H9 (cell line): ENCODE measurements at regions not wholly inside any gene's neighbourhood (a gene's known extent, or its start where the extent isn't known, plus 50 kb on each side); places are given as distances from the start of the nearest gene placed in this dataset.

Experiments used
- DNase-seq: peaks from one replicate; pipeline ENCODE4 v3.0.0-alpha.2; 2017
- H2AFZ ChIP-seq: one replicate; pipeline ENCODE4 v1.6.1; 2013; ENCODE audit warnings: mild to moderate bottlenecking, low read length, control low read depth, moderate library complexity
- H2AK5ac ChIP-seq: 2 replicates; pipeline ENCODE4 v1.6.1; 2013; ENCODE audit warnings: low read length, control low read depth, mixed read lengths; ENCODE audit not compliant: insufficient read length
- H2BK120ac ChIP-seq: one replicate; pipeline ENCODE4 v1.6.1; 2013; ENCODE audit warnings: low read depth, mild to moderate bottlenecking, low read length, control low read depth, inconsistent platforms; ENCODE audit not compliant: poor library complexity, severe bottlenecking
- H2BK12ac ChIP-seq: 2 replicates; pipeline ENCODE4 v1.6.1; 2013; ENCODE audit warnings: low read length, control low read depth, mixed read lengths, low read depth; ENCODE audit not compliant: insufficient read length
- H2BK15ac ChIP-seq: 2 replicates; pipeline ENCODE4 v1.6.1; 2013; ENCODE audit warnings: low read depth, low read length, control low read depth
- H2BK20ac ChIP-seq: one replicate; pipeline ENCODE4 v1.6.1; 2013; ENCODE audit warnings: low read depth, mild to moderate bottlenecking, low read length, control low read depth, inconsistent platforms; ENCODE audit not compliant: poor library complexity, severe bottlenecking
- H2BK5ac ChIP-seq: 2 replicates; pipeline ENCODE4 v1.6.1; 2013; ENCODE audit warnings: low read length, control low read depth, mixed read lengths; ENCODE audit not compliant: insufficient read length
- H3K14ac ChIP-seq: 2 replicates; pipeline ENCODE4 v1.6.1; 2013; ENCODE audit warnings: low read length, control low read depth; ENCODE audit not compliant: insufficient read depth
- H3K18ac ChIP-seq: 2 replicates; pipeline ENCODE4 v1.6.1; 2013; ENCODE audit warnings: low read depth, mild to moderate bottlenecking, mixed read lengths, low read length, control low read depth; ENCODE audit not compliant: insufficient read length
- H3K23ac ChIP-seq: 2 replicates; pipeline ENCODE4 v1.6.1; 2013; ENCODE audit warnings: low read length, control low read depth, mixed read lengths, low read depth; ENCODE audit not compliant: insufficient read length
- H3K23me2 ChIP-seq: 2 replicates; pipeline ENCODE4 v1.6.1; 2013; ENCODE audit warnings: low read depth, mild to moderate bottlenecking, mixed read lengths, low read length, control low read depth; ENCODE audit not compliant: insufficient read length, poor library complexity, severe bottlenecking
- H3K27ac ChIP-seq: 2 replicates; pipeline ENCODE4 v1.5.1; 2013; ENCODE audit warnings: low read length, control low read depth, mixed read lengths, low read depth; ENCODE audit not compliant: insufficient read length
- H3K27me3 ChIP-seq: 2 replicates; pipeline ENCODE4 v1.6.1; 2013; ENCODE audit warnings: low read length, control low read depth, inconsistent platforms; ENCODE audit not compliant: insufficient read depth
- H3K4ac ChIP-seq: 2 replicates; pipeline ENCODE4 v1.6.1; 2013; ENCODE audit warnings: low read depth, mild to moderate bottlenecking, control low read depth, inconsistent platforms, low read length, moderate library complexity
- H3K4me1 ChIP-seq: 2 replicates; pipeline ENCODE4 v1.6.1; 2013; ENCODE audit warnings: low read length, control low read depth, inconsistent platforms; ENCODE audit not compliant: insufficient read depth
- H3K4me2 ChIP-seq: 2 replicates; pipeline ENCODE4 v1.6.1; 2013; ENCODE audit warnings: low read length, control low read depth, mixed read lengths; ENCODE audit not compliant: insufficient read length, insufficient read depth
- H3K56ac ChIP-seq: 2 replicates; pipeline ENCODE4 v1.6.1; 2013; ENCODE audit warnings: low read depth, mild to moderate bottlenecking, mixed read lengths, low read length, control low read depth; ENCODE audit not compliant: insufficient read length
- H3K79me1 ChIP-seq: 2 replicates; pipeline ENCODE4 v1.6.1; 2013; ENCODE audit warnings: low read depth, mild to moderate bottlenecking, moderate library complexity, low read length, control low read depth, inconsistent platforms; ENCODE audit not compliant: insufficient read depth, poor library complexity, severe bottlenecking
- H3K79me2 ChIP-seq: 2 replicates; pipeline ENCODE4 v1.6.1; 2013; ENCODE audit warnings: low read length, control low read depth, inconsistent platforms; ENCODE audit not compliant: insufficient read depth
- H3K9ac ChIP-seq: 2 replicates; pipeline ENCODE4 v1.6.1; 2013; ENCODE audit warnings: low read length, control low read depth, mixed read lengths; ENCODE audit not compliant: insufficient read length; ENCODE audit errors: extremely low read depth
- H3K9me3 ChIP-seq: one replicate; pipeline ENCODE4 v1.6.1; 2013; ENCODE audit warnings: low read depth, low read length, inconsistent platforms; ENCODE audit not compliant: control insufficient read depth
- H3T11ph ChIP-seq: one replicate; pipeline ENCODE4 v1.6.1; 2013; ENCODE audit warnings: mild to moderate bottlenecking, low read length, control low read depth, inconsistent platforms
- H4K20me1 ChIP-seq: one replicate; pipeline ENCODE4 v1.6.1; 2013; ENCODE audit not compliant: control insufficient read depth, insufficient read length, insufficient read depth
- H4K5ac ChIP-seq: 2 replicates; pipeline ENCODE4 v1.6.1; 2013; ENCODE audit warnings: low read depth, mild to moderate bottlenecking, mixed read lengths, low read length, control low read depth; ENCODE audit not compliant: insufficient read length
- H4K8ac ChIP-seq: replicated peaks from 2 replicates; pipeline ENCODE4 v1.6.1; 2013; ENCODE audit warnings: low read length, control low read depth, mixed read lengths, low read depth; ENCODE audit not compliant: insufficient read length
- H4K91ac ChIP-seq: 2 replicates; pipeline ENCODE4 v1.6.1; 2013; ENCODE audit warnings: low read depth, mild to moderate bottlenecking, moderate library complexity, mixed read lengths, low read length, control low read depth; ENCODE audit not compliant: insufficient read length
- H3K27ac Mint-ChIP-seq, 3 experiments: 2 replicates in 2 of 3; 3 replicates in 1 of 3; pipeline ENCODE4 v1.8.0; 2020 to 2021; ENCODE audit warnings: mixed read lengths in 3 of 3, mild to moderate bottlenecking in 1 of 3, moderate library complexity in 1 of 3
- H3K27me3 Mint-ChIP-seq: 2 replicates; pipeline ENCODE4 v1.8.0; 2021; ENCODE audit warnings: low read depth, mild to moderate bottlenecking, moderate library complexity, mixed read lengths
- H3K36me3 Mint-ChIP-seq, 3 experiments: 2 replicates in 2 of 3; 3 replicates in 1 of 3; pipeline ENCODE4 v1.8.0; 2020 to 2021; ENCODE audit warnings: low read depth in 3 of 3, mixed read lengths in 3 of 3; ENCODE audit not compliant: insufficient read depth in 1 of 3
- H3K4me1 Mint-ChIP-seq, 2 experiments: 2 replicates each; pipeline ENCODE4 v1.8.0; 2020; ENCODE audit warnings: mixed read lengths in 2 of 2
- H3K4me3 Mint-ChIP-seq, 2 experiments: 2 replicates in 1 of 2; 3 replicates in 1 of 2; pipeline ENCODE4 v1.8.0; 2020 to 2021; ENCODE audit warnings: mild to moderate bottlenecking in 2 of 2, mixed read lengths in 2 of 2, moderate library complexity in 1 of 2
- H3K9me3 Mint-ChIP-seq, 2 experiments: 2 replicates in 1 of 2; 3 replicates in 1 of 2; pipeline ENCODE4 v1.8.0; 2020; ENCODE audit warnings: mild to moderate bottlenecking in 2 of 2, mixed read lengths in 2 of 2, moderate library complexity in 1 of 2
- WGBS: extraction: QIAGEN DNeasy Blood & Tissue Kit; methylation state at CpG from one replicate; pipeline ENCODE4 v1.1.7; 2013; ENCODE audit warnings: missing lambda C conversion rate, low lambda C conversion rate, mixed read lengths; ENCODE audit not compliant: insufficient read length; ENCODE audit errors: extremely low coverage; 5-methylcytosine and 5-hydroxymethylcytosine counted together
- TF ChIP-seq, protein P1 (sequence below): fragments of 200-600 bp; sonication (generic); conservative IDR thresholded peaks from 3 replicates; pipeline ENCODE4 v1.8.0; 2021; ENCODE audit warnings: antibody characterized with exemption, mild to moderate bottlenecking

DNA sequence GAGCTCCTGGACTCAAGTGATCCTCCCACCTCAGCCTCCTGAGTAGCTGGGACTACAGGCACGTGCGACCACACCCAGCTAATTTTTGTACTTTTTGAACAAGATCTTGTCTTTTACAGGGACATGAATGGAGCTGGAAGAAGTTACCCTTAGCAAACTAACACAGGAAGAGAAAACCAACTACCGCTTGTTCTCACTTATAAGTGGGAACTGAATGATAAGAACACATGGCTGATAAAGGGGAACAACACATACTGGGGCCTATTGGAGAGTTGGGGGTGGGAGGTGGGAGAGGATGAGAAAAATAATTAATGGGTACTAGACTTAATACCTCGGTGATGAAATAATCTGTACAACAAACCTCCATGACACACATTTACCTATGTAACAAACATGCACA is 70.9 kb upstream of the INHBA start:
- Histone ChIP-seq H4K20me1 (no peaks in the 10 kb centered on the region), H2AFZ (no peak overlapping the region), H3K27me3 (no peaks in the 10 kb centered on the region), H3K18ac (no peak overlapping the region), H3K4ac (no peak overlapping the region), H4K8ac (no peak overlapping the region), H3K79me2 (no peaks in the 10 kb centered on the region), H2BK120ac (no peak overlapping the region), H2BK12ac (no peak overlapping the region), H3K9ac (no peak overlapping the region), H3K4me1 (no peaks in the 10 kb centered on the region), H3K79me1 (no peaks in the 10 kb centered on the region), H2BK20ac (no peak overlapping the region), H3K9me3 (no peaks in the 10 kb centered on the region), H4K91ac (no peak overlapping the region), H2AK5ac (no peak overlapping the region), H4K5ac (no peak overlapping the region), H3K4me2 (no peak overlapping the region), H2BK15ac (no peak overlapping the region), H3K14ac (no peak overlapping the region), H3K23me2 (no peaks in the 10 kb centered on the region), H3K56ac (no peak overlapping the region), H3K27ac (no peak overlapping the region), H2BK5ac (no peak overlapping the region), H3K23ac (no peak overlapping the region), H3T11ph (no peak overlapping the region)
- Mint-ChIP-seq H3K4me1 (peaks cover 3 to 4% of the 10 kb centered on the region in 2 experiments), H3K4me3 (no peak overlapping the region), H3K36me3 (peaks cover 0 to 12% (median 0%) of the 10 kb centered on the region in 3 experiments; a peak in 3 of 7 replicates), H3K27me3 (no peaks in the 10 kb centered on the region), H3K27ac (no peak overlapping the region), H3K9me3 (peaks cover 1 to 11% of the 10 kb centered on the region in 2 experiments; a peak in 3 of 5 replicates)
- no CpG with 5 or more reads among the region's 4 CpGs for WGBS
- DNase-seq = no peak
- TF ChIP-seq, protein P1, sequence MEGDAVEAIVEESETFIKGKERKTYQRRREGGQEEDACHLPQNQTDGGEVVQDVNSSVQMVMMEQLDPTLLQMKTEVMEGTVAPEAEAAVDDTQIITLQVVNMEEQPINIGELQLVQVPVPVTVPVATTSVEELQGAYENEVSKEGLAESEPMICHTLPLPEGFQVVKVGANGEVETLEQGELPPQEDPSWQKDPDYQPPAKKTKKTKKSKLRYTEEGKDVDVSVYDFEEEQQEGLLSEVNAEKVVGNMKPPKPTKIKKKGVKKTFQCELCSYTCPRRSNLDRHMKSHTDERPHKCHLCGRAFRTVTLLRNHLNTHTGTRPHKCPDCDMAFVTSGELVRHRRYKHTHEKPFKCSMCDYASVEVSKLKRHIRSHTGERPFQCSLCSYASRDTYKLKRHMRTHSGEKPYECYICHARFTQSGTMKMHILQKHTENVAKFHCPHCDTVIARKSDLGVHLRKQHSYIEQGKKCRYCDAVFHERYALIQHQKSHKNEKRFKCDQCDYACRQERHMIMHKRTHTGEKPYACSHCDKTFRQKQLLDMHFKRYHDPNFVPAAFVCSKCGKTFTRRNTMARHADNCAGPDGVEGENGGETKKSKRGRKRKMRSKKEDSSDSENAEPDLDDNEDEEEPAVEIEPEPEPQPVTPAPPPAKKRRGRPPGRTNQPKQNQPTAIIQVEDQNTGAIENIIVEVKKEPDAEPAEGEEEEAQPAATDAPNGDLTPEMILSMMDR = no peak
